ENCODE measurements at regions not wholly inside any gene's neighbourhood (a gene's known extent, or its start where the extent isn't known, plus 50 kb on each side); places are given as distances from the start of the nearest gene placed in this dataset.
"Not testable (repeated sequence)": the region's sequence is repeated elsewhere in the genome, so short reads cannot be mapped to it uniquely, and the experiment has no call there.

- TF ChIP-seq CTCF (IDR thresholded peaks at IDR 0.05); EZH2 (IDR thresholded peaks at IDR 0.05; ENCODE audit: borderline replicate concordance, insufficient read depth, low read depth, low read length, poor library complexity, severe bottlenecking): not testable (repeated sequence)
Observed at GRCh38 chr15:20259559-20260190, 281.9 kb downstream of the GOLGA6L6 start.
